HG03175 (cell line): ENCODE measurements at regions not wholly inside any gene's neighbourhood (a gene's known extent, or its start where the extent isn't known, plus 50 kb on each side); places are given as distances from the start of the nearest gene placed in this dataset.
"Not testable (repeated sequence)": the region's sequence is repeated elsewhere in the genome, so short reads cannot be mapped to it uniquely, and the experiment has no call there.

ENCODE experiments used
- ATAC-seq: cut with Tn5 transposase; IDR thresholded peaks from one replicate; pipeline ENCODE4 v1.9.1; 2021; ENCODE audit warnings: mild to moderate bottlenecking, moderate library complexity; ENCODE audit not compliant: unreplicated experiment

DNA sequence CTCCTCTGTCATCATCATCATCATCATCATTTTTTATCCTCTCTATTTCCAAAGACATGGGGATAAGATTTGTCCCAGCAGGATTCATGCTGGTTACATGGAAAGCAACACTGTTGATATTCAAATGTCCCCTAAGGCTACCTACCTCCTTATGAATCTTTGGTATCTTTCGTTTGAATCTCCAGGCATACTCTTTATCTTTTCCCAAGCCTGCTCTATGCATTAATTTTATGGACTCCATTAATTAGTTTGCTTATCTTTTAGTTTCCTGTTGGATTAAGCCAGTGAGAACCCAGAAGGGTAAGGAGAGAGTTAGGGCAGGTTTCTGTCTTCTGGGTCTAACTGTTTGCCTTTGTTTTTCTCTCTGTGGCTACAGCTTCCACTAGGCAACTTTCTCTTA is 129.6 kb upstream of the GOT2 start:
- ATAC-seq = no peak

DNA sequence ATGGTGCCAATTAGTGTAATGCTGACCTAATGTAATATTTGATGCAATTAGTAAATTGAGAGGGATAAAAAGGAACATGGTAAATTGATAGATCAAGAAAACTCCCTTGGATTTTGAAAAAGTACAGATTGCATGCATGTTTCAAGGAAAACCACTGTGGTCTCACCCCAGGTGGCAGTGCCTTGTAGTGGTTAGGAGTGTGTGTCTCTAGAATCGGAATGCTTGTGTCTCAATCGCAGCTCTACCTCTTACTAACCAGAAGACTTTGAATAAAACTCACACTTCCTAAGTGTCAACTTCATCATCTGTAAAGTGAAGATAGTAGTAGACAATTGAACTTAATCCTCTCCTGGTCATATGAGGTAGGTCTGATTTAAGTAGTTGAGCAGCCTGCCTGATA is 128.9 kb upstream of the GOT2 start:
- ATAC-seq = no peak

DNA sequence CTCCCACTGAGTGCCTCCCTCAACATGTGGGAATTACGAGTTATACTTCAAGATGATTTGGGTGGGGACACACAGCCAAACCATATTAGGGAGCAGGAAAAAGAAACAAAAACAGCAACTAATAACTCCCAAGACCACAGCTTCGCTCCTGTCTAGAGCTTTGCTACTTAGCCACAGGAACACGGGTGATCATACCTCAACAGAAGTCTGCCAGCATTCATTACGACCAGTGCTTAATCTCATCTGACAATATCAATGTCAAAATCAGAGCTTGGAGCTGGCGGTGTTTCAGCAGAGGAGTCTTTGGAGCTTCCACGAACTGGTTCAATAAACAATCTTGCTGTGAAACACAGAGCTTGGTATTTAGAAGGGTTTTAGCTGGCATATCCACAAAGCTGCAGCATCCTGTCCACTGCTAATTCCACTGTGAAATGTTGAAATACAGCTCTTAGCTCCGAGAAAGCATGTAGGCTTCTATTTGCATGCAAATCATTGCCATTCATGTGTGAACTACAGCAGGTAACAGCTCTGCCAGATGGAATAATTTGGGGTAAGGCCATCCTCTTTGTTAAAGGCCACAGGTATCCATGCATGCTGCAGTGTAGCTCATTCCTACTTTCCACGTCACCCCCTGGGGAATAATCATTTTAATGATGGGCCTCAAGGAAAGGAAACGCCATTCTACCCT is 128.4 kb upstream of the GOT2 start:
- no peak for ATAC-seq

DNA sequence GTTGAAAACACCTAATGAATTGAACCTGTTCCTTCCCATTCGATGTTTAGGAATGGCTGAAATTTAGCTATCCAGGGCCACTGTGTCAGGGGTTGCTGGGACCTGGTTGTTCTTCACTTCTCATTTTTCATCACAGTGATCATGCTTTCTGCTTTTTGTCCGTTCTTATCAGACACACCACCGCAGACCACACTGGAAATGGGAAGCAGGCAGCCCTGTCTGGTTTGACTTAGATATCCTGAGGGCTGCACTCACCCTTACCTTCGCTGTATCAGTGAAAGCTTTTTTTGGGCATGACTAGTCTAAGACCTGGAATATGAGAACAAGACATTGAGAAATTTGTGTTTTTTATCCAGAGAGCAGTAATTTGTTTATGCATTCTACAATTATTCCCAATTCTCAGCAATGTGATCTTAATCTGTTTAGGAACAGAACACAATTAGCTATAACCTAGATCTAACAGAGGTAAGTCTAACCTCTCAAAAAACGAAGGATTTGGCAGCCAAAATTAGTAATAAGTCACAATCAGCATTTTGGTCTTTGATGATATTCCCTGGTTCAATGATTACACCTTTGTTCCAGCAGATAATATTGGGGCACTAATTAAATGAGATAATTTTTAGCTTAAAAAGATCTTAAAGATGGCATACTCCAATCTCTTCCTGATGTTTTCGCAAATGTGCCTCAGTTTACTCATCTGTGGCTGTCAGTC is 126.0 kb upstream of the GOT2 start:
- no peak for ATAC-seq

DNA sequence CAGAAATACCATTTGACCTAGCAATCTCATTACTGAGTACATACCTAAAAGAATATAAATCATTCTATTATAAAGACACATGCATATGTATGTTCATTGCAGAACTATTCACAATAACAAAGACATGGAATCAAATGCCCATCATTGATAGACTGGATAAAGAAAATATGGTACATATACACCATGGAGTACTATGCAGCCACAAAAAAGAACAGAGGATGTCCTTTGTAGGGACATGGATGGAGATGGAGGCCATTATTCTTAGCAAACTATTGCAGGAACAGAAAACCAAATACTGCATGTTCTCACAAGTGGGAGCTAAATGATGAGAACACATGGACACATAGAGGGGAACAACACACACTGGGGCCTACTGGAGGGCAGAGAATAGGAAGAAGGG is 124.5 kb upstream of the GOT2 start:
- ATAC-seq = not testable (repeated sequence)

DNA sequence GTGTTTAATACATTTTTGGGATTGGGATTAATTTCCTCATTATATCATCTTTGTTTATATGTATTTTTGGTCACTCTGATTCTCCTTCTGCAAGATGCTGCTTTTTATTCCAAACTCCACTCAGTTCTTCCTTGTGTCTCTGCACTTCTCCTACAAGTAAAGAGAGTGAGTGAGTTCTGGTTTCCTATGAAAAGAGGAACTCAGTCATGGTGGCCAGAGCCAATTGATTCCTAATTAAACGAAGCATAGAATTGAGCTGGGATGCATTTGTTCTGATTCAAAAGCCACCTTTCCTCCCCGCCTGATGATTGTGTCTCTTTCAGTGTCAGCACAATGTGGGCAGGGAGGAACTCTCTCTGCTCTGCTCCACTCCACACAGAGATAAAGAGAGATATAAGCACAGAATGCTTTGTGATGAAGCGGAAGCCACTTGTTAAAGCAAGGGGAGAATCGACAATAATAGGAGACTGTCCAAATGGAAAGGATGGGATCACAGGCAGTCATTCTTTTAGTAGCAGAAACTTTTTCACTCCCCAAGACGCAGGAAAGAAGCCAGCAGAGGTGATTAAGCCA is 121.3 kb upstream of the GOT2 start:
- ATAC-seq = no peak

DNA sequence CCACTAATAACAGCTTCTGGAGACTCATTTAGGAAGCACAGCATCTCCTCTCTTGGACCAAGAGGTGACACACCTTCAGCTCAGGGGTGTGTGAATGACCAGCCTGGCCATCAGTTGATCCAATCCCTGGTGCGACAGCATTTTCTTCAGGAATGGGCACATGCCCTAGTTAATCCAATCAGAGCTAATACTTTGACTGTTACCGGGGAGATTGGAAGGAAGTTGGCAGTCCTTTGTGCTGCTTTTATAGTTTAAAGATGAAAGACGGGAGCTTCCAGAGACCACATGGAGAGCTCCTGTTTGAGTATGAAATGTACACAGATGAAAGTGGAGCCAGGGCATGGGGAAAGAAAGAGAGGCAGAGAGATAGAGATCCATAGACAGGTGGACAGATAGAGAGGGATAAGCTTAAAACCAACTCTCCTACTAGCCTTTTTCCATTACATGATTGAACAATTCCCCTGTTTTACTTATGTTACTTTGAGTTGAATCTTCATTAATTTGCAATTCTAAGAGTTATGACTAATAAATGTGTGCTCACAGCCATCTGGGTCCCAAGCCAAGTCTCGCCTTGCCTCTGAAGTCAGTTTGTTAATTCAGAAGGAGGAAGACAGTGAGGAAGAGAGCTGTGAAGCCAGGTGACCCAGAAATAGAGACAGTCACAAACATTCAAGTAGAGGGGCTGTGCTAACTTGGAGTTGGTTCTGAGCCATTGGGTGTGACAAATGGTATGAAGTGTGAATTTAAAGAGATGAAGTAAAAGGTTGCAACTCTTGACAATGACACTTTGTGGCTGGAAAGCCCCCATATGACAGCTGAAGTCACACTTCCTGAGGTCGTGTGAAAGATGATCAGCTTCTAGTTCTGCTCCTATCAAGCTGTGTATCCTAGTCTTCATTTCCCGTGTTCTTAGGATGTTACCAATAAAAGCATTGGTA is 120.0 kb upstream of the GOT2 start:
- peak; percentile 87 for ATAC-seq

DNA sequence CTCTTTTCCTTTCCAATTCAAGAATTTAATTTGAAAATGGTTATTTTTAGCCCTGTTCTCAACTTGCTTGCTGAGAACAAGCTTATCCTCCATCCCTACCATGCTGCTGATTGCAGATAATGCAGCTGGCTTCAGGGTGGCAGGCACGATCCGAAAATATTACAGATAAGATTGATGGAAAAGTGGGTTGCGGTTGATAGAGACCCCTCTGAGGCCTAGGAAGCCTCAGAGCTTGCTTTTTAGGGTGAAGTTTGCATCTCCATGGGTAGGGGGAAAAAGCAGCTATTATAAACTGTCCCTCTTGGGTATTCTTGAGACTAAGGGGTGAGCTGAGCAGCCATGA is 116.5 kb upstream of the GOT2 start:
- no peak for ATAC-seq

DNA sequence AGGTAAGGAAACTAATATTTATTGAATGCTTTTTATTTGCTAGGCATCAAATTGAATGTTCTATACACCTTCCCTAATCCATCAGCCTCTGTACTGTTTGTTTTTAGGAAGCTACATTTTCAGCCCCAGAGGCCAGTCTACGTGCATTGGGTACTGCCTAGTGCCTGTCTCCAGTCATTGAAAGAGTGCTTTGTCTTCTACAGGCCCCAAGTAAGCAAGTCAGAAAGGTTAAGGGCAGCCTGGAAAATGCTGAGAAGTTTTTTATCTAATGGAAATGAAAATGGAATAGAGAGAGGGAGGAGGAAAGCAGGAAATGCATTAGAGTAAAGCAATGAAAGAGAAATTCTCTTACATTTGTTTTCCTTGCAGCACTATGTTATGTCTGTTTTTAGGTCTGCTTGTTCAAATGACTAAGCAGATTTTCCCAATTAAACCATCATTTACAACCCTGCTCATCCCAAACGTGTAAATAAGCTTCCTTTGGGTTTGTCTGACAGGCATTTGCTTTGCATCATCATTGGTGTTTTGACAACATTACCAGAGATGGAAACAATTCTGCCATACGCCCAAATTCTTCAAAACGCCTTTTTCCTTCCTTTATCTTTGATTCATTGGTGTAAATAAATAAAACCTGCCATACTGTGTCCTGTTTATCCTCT is 116.0 kb upstream of the GOT2 start:
- ATAC-seq = no peak

DNA sequence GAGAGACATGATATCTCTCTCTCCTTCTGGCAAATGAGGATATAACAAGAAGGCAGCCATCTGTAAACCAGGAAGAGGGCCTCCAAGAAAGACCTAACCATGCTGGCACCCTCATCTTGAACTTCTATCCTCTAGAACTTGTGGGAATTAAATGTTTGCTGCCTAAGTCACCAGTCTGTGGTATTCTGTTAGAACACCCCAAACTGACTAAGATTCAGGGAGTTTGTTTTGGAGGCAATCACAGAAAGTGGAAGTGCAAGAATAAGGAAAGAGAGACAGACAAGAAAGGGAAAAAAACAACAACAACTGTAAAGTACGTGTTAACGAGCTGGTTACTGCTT is 114.5 kb upstream of the GOT2 start:
- ATAC-seq = no peak

DNA sequence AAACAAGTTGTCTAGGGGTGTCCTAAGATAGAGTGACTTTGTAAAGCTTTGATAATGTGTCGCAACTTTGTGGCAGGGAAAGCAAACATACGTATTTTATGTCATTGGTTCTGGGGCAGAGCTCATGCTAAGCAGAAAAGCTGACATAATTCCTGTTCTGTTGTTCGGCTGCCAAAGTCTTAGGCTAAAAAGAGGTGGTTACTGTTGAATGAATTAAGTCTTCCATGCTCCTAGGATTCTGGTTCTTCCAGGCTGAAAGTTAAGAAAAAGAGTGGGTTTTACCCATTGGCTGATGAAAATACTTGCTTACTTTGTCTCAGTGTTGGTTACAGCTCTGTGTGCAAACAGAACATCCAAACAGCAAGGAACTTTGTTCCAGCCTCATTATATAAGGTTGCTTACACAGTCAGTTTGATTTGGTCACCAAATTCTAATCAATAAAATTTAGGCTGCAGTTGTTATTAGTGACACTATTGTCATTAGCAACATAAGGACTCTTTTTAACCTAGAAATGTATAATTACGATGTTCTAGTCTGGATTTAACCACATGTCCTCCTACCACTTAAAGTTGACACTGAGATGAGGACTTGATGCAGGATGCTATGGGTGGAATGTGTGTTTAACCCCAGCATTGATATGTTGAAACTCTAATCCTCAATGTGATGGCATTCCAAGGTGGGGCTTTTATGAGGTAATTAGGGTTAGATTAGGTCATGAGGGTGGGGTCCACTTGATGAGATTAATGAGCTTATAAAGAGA is 114.0 kb upstream of the GOT2 start:
- no peak for ATAC-seq

DNA sequence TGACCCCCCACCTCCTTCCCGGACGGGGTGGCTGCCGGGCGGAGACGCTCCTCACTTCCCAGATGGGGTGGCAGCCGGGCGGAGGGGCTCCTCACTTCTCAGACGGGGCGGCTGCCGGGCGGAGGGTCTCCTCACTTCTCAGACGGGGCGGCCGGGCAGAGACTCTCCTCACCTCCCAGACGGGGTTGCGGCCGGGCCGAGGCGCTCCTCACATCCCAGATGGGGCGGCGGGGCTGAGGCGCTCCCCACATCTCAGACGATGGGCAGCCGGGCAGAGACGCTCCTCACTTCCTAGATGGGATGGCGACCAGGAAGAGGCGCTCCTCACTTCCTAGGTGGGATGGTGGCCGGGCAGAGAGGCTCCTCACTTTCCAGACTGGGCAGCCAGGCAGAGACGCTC is 112.1 kb upstream of the GOT2 start:
- ATAC-seq = not testable (repeated sequence)

DNA sequence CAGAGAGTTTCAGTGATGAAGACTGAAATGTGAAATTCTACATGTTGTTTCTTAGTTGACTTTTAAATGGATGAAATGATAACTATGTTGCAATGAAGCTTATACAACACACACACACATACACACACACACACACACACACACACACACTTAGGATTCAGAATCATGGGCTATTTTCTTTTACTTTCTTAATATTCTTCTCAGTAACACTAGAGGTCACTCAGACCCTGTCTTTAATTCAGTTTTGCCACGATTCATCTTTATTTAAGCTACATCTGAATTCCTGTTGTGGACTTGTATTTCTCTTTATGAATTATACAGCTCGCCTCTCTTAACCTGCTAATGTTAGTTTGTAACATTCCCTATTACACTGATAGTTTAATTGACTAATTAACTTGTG is 109.6 kb upstream of the GOT2 start:
- peak; percentile 52 for ATAC-seq

DNA sequence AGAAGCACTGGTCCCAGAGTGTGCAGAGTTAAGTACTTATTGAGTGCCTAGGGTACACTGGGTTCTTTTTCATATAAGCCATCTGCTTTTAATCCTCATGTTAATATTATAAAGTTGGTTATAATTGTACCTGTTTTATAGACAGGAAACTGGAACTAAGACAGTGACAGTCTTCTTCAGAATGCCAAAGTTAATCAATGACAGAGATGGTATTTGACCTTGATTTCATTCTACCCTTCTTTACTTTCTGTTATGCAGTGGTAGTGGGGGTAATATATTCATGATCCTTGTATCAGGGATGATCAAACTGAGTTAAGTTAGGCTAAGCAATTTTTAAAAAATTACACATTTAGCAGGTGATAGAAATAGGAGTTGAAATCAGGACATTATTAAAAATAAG is 108.6 kb upstream of the GOT2 start:
- ATAC-seq = peak; percentile 83

DNA sequence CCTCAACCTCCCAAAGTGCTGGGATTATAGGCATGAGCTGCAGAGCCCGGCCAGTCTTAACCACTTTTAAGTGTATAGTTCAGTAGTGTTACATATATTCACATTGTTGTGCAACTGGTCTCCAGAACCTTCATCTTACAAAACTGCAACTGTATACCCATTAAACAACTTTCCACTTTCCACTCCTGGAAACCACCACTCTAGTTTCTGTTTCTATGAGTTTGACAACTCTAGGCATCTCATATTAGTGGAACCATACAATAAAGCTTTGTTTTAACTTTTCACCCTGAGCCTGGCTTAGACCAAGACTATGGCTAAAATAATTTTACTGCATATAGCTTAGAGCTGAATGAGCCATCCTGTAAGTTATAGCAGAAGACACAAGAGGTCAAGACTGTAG is 108.0 kb upstream of the GOT2 start:
- peak; percentile 48 for ATAC-seq

DNA sequence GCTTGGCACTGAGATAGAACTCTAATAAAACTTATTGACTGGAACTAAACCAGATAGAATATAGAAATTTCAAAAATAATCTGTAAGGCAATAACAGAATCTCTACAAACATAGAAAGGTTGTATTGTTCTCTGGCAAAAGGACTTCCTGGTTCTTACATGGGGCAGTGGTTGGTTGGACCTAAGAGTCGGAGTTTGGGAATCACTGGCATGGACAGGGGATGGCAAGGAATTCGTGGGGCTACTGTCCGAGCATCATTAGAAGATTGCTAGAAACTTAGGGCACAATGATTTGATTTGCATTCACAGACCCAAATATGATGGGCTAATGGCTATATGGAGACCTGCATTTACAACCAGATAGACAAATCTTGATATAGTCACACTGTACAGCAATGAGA is 103.8 kb upstream of the GOT2 start:
- ATAC-seq = no peak

DNA sequence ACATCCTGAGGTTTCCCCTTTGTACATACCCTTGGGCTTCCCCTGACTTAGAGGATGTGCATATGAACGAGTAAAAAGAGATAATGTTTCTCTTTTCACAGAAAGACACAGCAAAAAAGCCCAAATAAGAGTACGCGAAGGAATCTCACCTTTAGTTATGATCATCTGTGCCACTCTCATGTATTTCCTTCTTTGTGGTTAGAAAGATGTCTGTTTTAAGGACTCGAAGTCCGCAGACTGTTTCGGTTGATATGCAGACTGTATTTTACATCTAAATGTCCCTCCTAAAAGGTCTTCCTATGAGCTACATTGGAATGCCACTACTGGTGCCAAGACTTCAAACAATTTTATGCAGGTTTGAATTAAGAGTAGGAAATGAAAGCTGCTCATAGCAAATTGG is 102.3 kb upstream of the GOT2 start:
- no peak for ATAC-seq

DNA sequence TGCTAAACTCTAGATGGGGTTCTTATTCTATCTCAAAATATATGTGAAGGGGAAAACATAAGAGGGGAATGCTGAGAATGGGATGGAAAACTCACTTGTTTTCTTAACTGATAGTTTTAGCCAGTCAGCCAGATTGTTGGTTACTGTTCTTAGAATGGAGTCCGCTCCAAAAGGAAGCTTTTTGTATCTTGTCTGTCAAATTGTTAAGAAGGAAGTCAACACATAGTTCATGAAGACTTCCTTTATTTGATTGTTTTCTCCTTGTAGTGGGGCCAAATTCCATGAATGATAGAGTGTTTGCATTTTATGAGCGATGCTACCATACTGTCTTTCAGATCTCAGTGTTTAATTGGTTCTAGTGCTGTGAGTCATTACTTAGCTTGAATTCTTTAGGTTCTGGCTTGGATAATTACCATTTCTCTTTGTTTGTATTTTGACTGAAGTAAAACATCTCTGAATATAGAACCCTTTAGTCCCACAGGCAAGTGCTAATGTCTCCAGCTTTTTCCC is 98.3 kb upstream of the GOT2 start:
- no peak for ATAC-seq

DNA sequence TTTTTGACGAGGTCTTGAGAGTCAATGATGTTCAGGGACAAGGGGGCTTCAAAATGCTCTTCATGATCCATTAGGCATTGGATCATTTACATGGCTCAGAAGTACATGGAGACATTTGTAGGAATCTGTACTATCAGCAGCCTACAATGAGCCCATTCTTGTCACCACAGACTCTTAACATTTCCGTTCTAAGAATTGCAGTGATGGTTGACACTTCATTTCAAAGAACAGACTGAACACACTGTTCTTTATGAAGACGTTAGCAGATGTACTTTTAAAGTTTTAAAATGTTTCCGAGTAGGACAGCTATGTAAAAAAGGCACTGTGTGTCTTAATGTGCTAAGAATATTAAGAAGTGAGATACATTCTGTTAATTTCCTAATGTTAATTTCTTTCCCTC is 97.3 kb upstream of the GOT2 start:
- ATAC-seq = no peak

DNA sequence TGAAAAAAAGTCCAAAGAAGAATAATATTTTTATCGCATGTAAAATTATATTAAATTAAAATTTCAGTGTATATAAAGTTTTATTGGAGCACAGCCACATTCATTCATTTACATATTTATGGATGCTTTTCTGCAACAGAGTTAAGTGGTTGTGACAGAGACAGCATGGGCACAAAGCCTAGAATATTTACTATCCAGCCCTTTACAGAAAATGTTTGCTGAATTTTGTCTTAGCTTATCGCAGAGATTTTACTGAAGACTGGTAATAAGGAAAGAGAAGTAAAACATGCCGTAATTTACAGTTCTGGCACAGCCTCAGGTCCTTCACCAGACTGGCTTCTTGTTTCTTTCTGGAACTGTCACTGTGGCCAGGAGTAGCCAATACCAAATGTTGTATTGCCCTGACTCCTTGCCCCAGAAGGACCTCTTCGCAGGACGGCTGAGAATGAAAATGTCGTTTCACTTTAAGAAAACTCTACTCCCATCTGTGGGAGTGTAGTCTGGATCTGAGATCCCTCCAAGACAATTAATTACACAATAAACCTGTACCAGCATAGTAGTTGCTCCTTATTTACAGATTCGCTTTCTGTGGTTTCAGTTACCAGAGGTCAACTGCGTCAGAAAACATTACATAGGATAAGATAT is 94.9 kb upstream of the GOT2 start:
- no peak for ATAC-seq
